ENCODE measurements at regions not wholly inside any gene's neighbourhood (a gene's known extent, or its start where the extent isn't known, plus 50 kb on each side); places are given as distances from the start of the nearest gene placed in this dataset.

GRCh38 chr10:29797616-29798015, 162.8 kb upstream of the SVIL start:
- TF ChIP-seq, protein P1, sequence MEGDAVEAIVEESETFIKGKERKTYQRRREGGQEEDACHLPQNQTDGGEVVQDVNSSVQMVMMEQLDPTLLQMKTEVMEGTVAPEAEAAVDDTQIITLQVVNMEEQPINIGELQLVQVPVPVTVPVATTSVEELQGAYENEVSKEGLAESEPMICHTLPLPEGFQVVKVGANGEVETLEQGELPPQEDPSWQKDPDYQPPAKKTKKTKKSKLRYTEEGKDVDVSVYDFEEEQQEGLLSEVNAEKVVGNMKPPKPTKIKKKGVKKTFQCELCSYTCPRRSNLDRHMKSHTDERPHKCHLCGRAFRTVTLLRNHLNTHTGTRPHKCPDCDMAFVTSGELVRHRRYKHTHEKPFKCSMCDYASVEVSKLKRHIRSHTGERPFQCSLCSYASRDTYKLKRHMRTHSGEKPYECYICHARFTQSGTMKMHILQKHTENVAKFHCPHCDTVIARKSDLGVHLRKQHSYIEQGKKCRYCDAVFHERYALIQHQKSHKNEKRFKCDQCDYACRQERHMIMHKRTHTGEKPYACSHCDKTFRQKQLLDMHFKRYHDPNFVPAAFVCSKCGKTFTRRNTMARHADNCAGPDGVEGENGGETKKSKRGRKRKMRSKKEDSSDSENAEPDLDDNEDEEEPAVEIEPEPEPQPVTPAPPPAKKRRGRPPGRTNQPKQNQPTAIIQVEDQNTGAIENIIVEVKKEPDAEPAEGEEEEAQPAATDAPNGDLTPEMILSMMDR (IDR thresholded peaks at IDR 0.05; ENCODE audit: extremely low read depth in 1 of 2, insufficient read depth in 1 of 2, low read depth in 1 of 2, low read length in 2 of 2), result no peak
- TF ChIP-seq POLR2A (IDR thresholded peaks at IDR 0.05; ENCODE audit: low read depth, low read length) (no peak), POLR2AphosphoS5 (IDR thresholded peaks at IDR 0.05; ENCODE audit: insufficient read depth, low read depth, low read length) (no peak), EZH2 (IDR thresholded peaks at IDR 0.05; ENCODE audit: borderline replicate concordance, low read depth, low read length, severe bottlenecking) (no peak), GATA2 (IDR thresholded peaks at IDR 0.05; ENCODE audit: insufficient read depth, insufficient read length, low read depth, low read length) (no peak), FOS (IDR thresholded peaks at IDR 0.05; ENCODE audit: borderline replicate concordance, insufficient read depth, low read length) (no peak)
- TF ChIP-seq, protein P2, sequence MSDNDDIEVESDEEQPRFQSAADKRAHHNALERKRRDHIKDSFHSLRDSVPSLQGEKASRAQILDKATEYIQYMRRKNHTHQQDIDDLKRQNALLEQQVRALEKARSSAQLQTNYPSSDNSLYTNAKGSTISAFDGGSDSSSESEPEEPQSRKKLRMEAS (IDR thresholded peaks at IDR 0.05; ENCODE audit: insufficient read depth, insufficient read length), result no peak

Data from endothelial cell of umbilical vein (primary cell).